ENCODE measurements at regions not wholly inside any gene's neighbourhood (a gene's known extent, or its start where the extent isn't known, plus 50 kb on each side); places are given as distances from the start of the nearest gene placed in this dataset.

- no peak for DNase-seq (ENCODE audit: low spot score)
- TF ChIP-seq CTCF (IDR thresholded peaks at IDR 0.05; ENCODE audit: extremely low read depth, missing control alignments) = no peak
Observed at GRCh38 chr9:129561594-129562281, 59.2 kb downstream of the C9orf50 start.

- DNase-seq (ENCODE audit: low spot score) = no peak
- no peak for TF ChIP-seq CTCF (IDR thresholded peaks at IDR 0.05; ENCODE audit: extremely low read depth, missing control alignments)
Observed at GRCh38 chr9:129560881-129561306, 60.0 kb downstream of the C9orf50 start.

DNA sequence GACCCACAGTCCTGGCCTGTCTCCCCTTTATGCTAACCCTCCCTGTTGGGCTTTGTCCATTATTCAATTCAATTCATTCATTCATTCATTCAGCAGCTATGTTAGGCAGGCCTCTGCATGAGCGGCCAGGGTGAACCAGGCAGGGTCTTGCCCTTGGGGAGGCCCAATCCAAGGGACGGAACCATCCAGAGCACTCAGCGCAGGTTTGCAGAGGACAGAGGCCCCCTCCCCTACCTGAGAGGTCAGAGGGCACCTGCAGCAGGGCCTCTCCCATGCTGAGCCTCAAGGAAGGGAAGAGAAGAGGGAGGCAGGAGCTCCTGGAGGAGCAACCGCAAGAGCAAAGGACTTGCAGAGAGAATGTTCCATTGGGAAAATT is 61.4 kb downstream of the C9orf50 start:
- no peak for DNase-seq (ENCODE audit: low spot score)
- TF ChIP-seq CTCF (IDR thresholded peaks at IDR 0.05; ENCODE audit: extremely low read depth, missing control alignments) = no peak

GRCh38 chr9:129558551-129559505 is 62.1 kb downstream of the C9orf50 start:
- no peak for DNase-seq (ENCODE audit: low spot score)
- TF ChIP-seq CTCF (IDR thresholded peaks at IDR 0.05; ENCODE audit: extremely low read depth, missing control alignments) = no peak

GRCh38 chr9:129558063-129558550 is 62.8 kb downstream of the C9orf50 start:
- no peak for DNase-seq (ENCODE audit: low spot score)
- TF ChIP-seq CTCF (IDR thresholded peaks at IDR 0.05; ENCODE audit: extremely low read depth, missing control alignments) = no peak

DNA sequence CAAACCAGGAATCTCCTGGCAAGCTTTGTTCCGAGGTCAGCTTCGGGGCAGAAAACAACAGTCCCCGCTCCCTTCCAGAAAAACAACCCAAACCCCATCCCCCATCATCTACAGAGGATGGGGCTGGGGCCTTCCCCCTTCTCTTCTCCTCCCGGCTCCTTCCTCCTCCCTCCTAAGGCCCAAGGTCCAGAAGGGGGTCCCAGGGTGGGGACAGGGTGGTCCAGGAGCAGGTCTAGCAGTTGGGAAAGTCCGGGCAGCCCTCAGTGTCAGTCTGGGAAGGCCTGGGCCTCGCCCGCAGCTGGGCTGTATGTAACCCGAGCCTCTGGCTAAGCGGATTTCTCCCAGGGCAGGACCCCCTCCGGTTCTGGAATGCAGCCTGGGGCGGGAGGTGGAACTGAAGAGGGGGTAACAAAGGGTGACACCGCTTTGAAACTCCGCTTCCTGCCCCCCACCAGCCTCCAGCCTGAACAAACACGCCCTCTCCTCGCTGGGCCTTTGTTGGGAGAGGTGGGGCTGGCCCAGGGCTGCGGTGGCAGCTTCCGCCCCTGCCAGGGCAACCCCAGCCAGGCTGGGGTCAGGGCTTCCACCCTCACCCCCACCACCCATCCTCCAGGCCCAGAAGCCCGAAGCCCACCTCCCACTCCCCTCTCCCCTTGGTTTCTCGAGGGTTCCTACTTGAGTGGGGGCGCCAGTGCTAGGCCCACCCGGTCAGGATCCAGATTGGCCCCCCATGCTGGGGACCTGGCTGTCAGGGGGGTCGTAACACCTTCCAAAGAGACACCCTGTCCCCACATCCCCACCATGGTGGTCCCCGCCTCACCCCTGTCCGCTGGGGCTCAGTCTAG is 63.5 kb downstream of the C9orf50 start:
- no peak for TF ChIP-seq CTCF (IDR thresholded peaks at IDR 0.05; ENCODE audit: extremely low read depth, missing control alignments)
- no peak for DNase-seq (ENCODE audit: low spot score)

Measured in GM20000 (cell line).